ENCODE measurements at regions not wholly inside any gene's neighbourhood (a gene's known extent, or its start where the extent isn't known, plus 50 kb on each side); places are given as distances from the start of the nearest gene placed in this dataset. TPM values are rescaled to one million over a fixed set of nuclear protein-coding genes. Genes with fewer than 3 reads are reported as not detected.

Small RNA genes lying in the stretch of these regions (small RNA-seq; reads per million reads assigned to genes)
- not detected for gene MIR1268A (ENCODE audit: insufficient read length, low read depth)

Measured in AG04450 (cell line).